Common myeloid progenitor, CD34-positive (primary cell): ENCODE measurements at regions not wholly inside any gene's neighbourhood (a gene's known extent, or its start where the extent isn't known, plus 50 kb on each side); places are given as distances from the start of the nearest gene placed in this dataset.

Experiments used
- CTCF ChIA-PET: fragments of 350-600 bp; sonication (Branson Sonifier 250); formaldehyde crosslinking; loops from one replicate; lab custom pipeline; 2021; ENCODE audit warnings: antibody characterized with exemption; lab: Charles Lee
- POLR2A ChIA-PET: fragments of 350-600 bp; sonication (Branson Sonifier 250); formaldehyde crosslinking; loops from one replicate; lab custom pipeline; 2021; ENCODE audit warnings: antibody characterized with exemption; lab: Charles Lee
- DNase-seq, 3 donors: peaks; one replicate each; pipeline versions ENCODE4 v3.0.0 to v3.0.0-alpha.2; 2013
- H3K27ac ChIP-seq, 2 experiments: 1 replicate in 1 of 2; 2 replicates in 1 of 2; pipeline ENCODE4 v1.7.0; 2013; ENCODE audit warnings: inconsistent platforms in 2 of 2, low read length in 2 of 2, mild to moderate bottlenecking in 2 of 2, low read depth in 1 of 2, moderate library complexity in 1 of 2; ENCODE audit not compliant: severe bottlenecking in 2 of 2, insufficient read depth in 1 of 2, poor library complexity in 1 of 2
- H3K27me3 ChIP-seq, 5 experiments: replicated peaks in 2 of 5; 1 replicate in 3 of 5; 2 replicates in 2 of 5; pipeline versions ENCODE4 v1.6.1 to v1.7.0; 2013; ENCODE audit warnings: low read length in 4 of 5, mild to moderate bottlenecking in 2 of 5, moderate library complexity in 2 of 5, inconsistent platforms in 1 of 5; ENCODE audit not compliant: insufficient read depth in 5 of 5, control insufficient read depth in 4 of 5
- H3K36me3 ChIP-seq, 4 experiments: 1 replicate in 2 of 4; 2 replicates in 2 of 4; pipeline versions ENCODE4 v1.6.1 to v1.7.0; 2013; ENCODE audit warnings: low read length in 3 of 4, control low read depth in 1 of 4, mild to moderate bottlenecking in 1 of 4; ENCODE audit not compliant: control insufficient read depth in 4 of 4, insufficient read depth in 4 of 4
- H3K4me1 ChIP-seq, 4 experiments: 1 replicate in 3 of 4; 2 replicates in 1 of 4; pipeline versions ENCODE4 v1.6.1 to v1.7.1; 2013; ENCODE audit warnings: low read length in 3 of 4, mild to moderate bottlenecking in 3 of 4, control low read depth in 1 of 4, inconsistent platforms in 1 of 4, moderate library complexity in 1 of 4; ENCODE audit not compliant: control insufficient read depth in 4 of 4, insufficient read depth in 4 of 4; ENCODE audit errors: control extremely low read depth in 1 of 4
- H3K4me3 ChIP-seq, 7 experiments: 1 replicate in 4 of 7; 2 replicates in 3 of 7; pipeline versions ENCODE4 v1.5.1 to v1.7.0; 2013; ENCODE audit warnings: mild to moderate bottlenecking in 7 of 7, low read length in 6 of 7, moderate library complexity in 6 of 7, inconsistent platforms in 2 of 7, low read depth in 2 of 7, control low read depth in 1 of 7; ENCODE audit not compliant: insufficient read depth in 4 of 7, control insufficient read depth in 1 of 7; ENCODE audit errors: extremely low read depth in 1 of 7
- H3K9me3 ChIP-seq, 5 experiments: 1 replicate in 4 of 5; 2 replicates in 1 of 5; pipeline versions ENCODE4 v1.6.1 to v1.7.1; 2013; ENCODE audit warnings: low read length in 4 of 5, mild to moderate bottlenecking in 2 of 5, inconsistent platforms in 1 of 5, low read depth in 1 of 5, moderate library complexity in 1 of 5; ENCODE audit not compliant: control insufficient read depth in 4 of 5, insufficient read depth in 2 of 5; ENCODE audit errors: control extremely low read depth in 1 of 5
- WGBS: methylation state at CpG from one replicate; pipeline ENCODE4 v1.1.5; 2013; ENCODE audit not compliant: insufficient coverage; 5-methylcytosine and 5-hydroxymethylcytosine counted together

GRCh38 chr3:104832530-104832929, 534.2 kb upstream of the ALCAM start:
- no peak overlapping the region for H3K4me3 ChIP-seq
- ChIA-PET POLR2A (no interaction called here), CTCF (no interaction called here)
- no peak overlapping the region for H3K27ac ChIP-seq
- no peaks in the 10 kb centered on the region for H3K9me3 ChIP-seq
- H3K36me3 ChIP-seq, result no peaks in the 10 kb centered on the region
- no peaks in the 10 kb centered on the region for H3K4me1 ChIP-seq
- no peaks in the 10 kb centered on the region for H3K27me3 ChIP-seq
- DNase-seq, result no peak

GRCh38 chr3:104835376-104835775, 531.3 kb upstream of the ALCAM start:
- Histone ChIP-seq H3K27ac (no peak overlapping the region), H3K27me3 (no peaks in the 10 kb centered on the region), H3K9me3 (no peaks in the 10 kb centered on the region), H3K36me3 (no peaks in the 10 kb centered on the region), H3K4me3 (no peak overlapping the region), H3K4me1 (no peaks in the 10 kb centered on the region)
- CTCF ChIA-PET, result interaction anchor here (0.6 kb wide), 1 partner anchor 140 kb away, joined by 3 read pairs; no protein-coding TSS in a partner anchor
- POLR2A ChIA-PET, result no interaction called here
- 55% methylated on average over 1 of the region's 1 CpG for WGBS
- no peak for DNase-seq

GRCh38 chr3:104846270-104846669, 520.4 kb upstream of the ALCAM start:
- Histone ChIP-seq H3K4me1 (no peaks in the 10 kb centered on the region), H3K9me3 (peaks cover 0 to 2% (median 0%) of the 10 kb centered on the region in 5 experiments), H3K27me3 (no peaks in the 10 kb centered on the region), H3K27ac (no peak overlapping the region), H3K36me3 (no peaks in the 10 kb centered on the region), H3K4me3 (no peak overlapping the region)
- DNase-seq, result no peak
- WGBS, result no CpG with 5 or more reads among the region's 2 CpGs
- CTCF ChIA-PET, result no interaction called here
- POLR2A ChIA-PET, result no interaction called here

GRCh38 chr3:104849070-104849469, 517.6 kb upstream of the ALCAM start:
- CTCF ChIA-PET, result no interaction called here

GRCh38 chr3:104854468-104854867, 512.2 kb upstream of the ALCAM start:
- Histone ChIP-seq H3K27ac (no peak overlapping the region), H3K27me3 (no peaks in the 10 kb centered on the region), H3K9me3 (no peaks in the 10 kb centered on the region), H3K36me3 (no peaks in the 10 kb centered on the region), H3K4me1 (no peaks in the 10 kb centered on the region), H3K4me3 (no peak overlapping the region)
- DNase-seq, result no peak
- WGBS, result no CpG with 5 or more reads among the region's 2 CpGs
- POLR2A ChIA-PET, result no interaction called here
- CTCF ChIA-PET, result no interaction called here

More at GRCh38 chr3:104849070-104849469, 517.6 kb upstream of the ALCAM start:
- POLR2A ChIA-PET, result no interaction called here
- WGBS, result no CpG with 5 or more reads among the region's 2 CpGs
- H3K36me3 ChIP-seq, result no peaks in the 10 kb centered on the region
- H3K9me3 ChIP-seq, result peaks cover 0 to 2% (median 0%) of the 10 kb centered on the region in 5 experiments
- DNase-seq, result no peak
- H3K4me1 ChIP-seq, result no peaks in the 10 kb centered on the region
- H3K27me3 ChIP-seq, result no peaks in the 10 kb centered on the region
- no peak overlapping the region for H3K4me3 ChIP-seq
- no peak overlapping the region for H3K27ac ChIP-seq

- CTCF ChIA-PET, result no interaction called here
- POLR2A ChIA-PET, result no interaction called here
- Histone ChIP-seq H3K4me3 (no peak overlapping the region), H3K9me3 (no peaks in the 10 kb centered on the region), H3K36me3 (no peaks in the 10 kb centered on the region), H3K4me1 (no peaks in the 10 kb centered on the region), H3K27me3 (no peaks in the 10 kb centered on the region), H3K27ac (no peak overlapping the region)
- no peak for DNase-seq
- WGBS, result 100% methylated on average over 1 of the region's 2 CpGs
Observed at GRCh38 chr3:104855702-104856101, 511.0 kb upstream of the ALCAM start.

- H3K4me3 ChIP-seq, result no peak overlapping the region
- H3K9me3 ChIP-seq, result no peaks in the 10 kb centered on the region
- POLR2A ChIA-PET, result no interaction called here
- CTCF ChIA-PET, result no interaction called here
- no peaks in the 10 kb centered on the region for H3K36me3 ChIP-seq
- WGBS, result no CpG with 5 or more reads among the region's 2 CpGs
- no peaks in the 10 kb centered on the region for H3K27me3 ChIP-seq
- DNase-seq, result no peak
- no peak overlapping the region for H3K27ac ChIP-seq
- no peaks in the 10 kb centered on the region for H3K4me1 ChIP-seq
Observed at GRCh38 chr3:104856741-104857140, 510.0 kb upstream of the ALCAM start.
